Natural killer cell treated with Interleukin-12 subunit alpha and Interleukin-12 subunit beta and Interleukin-15 and Interleukin-18, amount 100 ng/mL, for 72 hours (primary cell): ENCODE measurements at regions not wholly inside any gene's neighbourhood (a gene's known extent, or its start where the extent isn't known, plus 50 kb on each side); places are given as distances from the start of the nearest gene placed in this dataset.
A peak's percentile ranks its signal among the peaks of the same experiment; 100 is the strongest.

ENCODE experiments used
- ATAC-seq, 2 donors: fragments of 150-1000 bp; cut with Tn5 transposase in 1 of 2; sonication (Bioruptor Pico), chemical (Tn5 transposase) in 1 of 2; 2 replicates each; pipeline ENCODE4 v1.10.0; 2021
- DNase-seq: peaks from one replicate; pipeline ENCODE4 v3.0.0; 2022; ENCODE audit warnings: low spot score
- H3K27ac Mint-ChIP-seq, 2 donors: 1 replicate in 1 of 2; 2 replicates in 1 of 2; pipeline ENCODE4 v1.8.0; 2022; ENCODE audit warnings: mixed read lengths in 2 of 2, mild to moderate bottlenecking in 1 of 2, moderate library complexity in 1 of 2
- H3K27me3 Mint-ChIP-seq, 2 donors: 1 replicate in 1 of 2; 2 replicates in 1 of 2; pipeline ENCODE4 v1.8.0; 2022; ENCODE audit warnings: mixed read lengths in 2 of 2
- H3K36me3 Mint-ChIP-seq: one replicate; pipeline ENCODE4 v1.8.0; 2022; ENCODE audit warnings: mixed read lengths
- H3K4me1 Mint-ChIP-seq, 2 donors: 1 replicate in 1 of 2; 2 replicates in 1 of 2; pipeline ENCODE4 v1.8.0; 2022; ENCODE audit warnings: low read depth in 2 of 2, mixed read lengths in 2 of 2, mild to moderate bottlenecking in 1 of 2
- H3K4me3 Mint-ChIP-seq: one replicate; pipeline ENCODE4 v1.8.0; 2022; ENCODE audit warnings: mixed read lengths
- H3K9me3 Mint-ChIP-seq: 2 replicates; pipeline ENCODE4 v1.8.0; 2022; ENCODE audit warnings: mixed read lengths

GRCh38 chr1:29569971-29570634 is 333.8 kb downstream of the PTPRU start:
- ATAC-seq: no peak
- H3K4me3 Mint-ChIP-seq: no peak overlapping the region
- no peaks in the 10 kb centered on the region for H3K4me1 Mint-ChIP-seq
- no peak for DNase-seq
- H3K27me3 Mint-ChIP-seq: peaks cover 8 to 11% of the 10 kb centered on the region in 2 donors
- H3K27ac Mint-ChIP-seq: no peak overlapping the region
- peaks cover 4% of the 10 kb centered on the region for H3K9me3 Mint-ChIP-seq
- peaks cover 6% of the 10 kb centered on the region for H3K36me3 Mint-ChIP-seq

GRCh38 chr1:29567257-29567656 is 330.9 kb downstream of the PTPRU start:
- DNase-seq (no peak), ATAC-seq (no peak)
- H3K27ac Mint-ChIP-seq: no peak overlapping the region
- H3K4me1 Mint-ChIP-seq: no peaks in the 10 kb centered on the region
- peaks cover 17% of the 10 kb centered on the region for H3K36me3 Mint-ChIP-seq
- H3K27me3 Mint-ChIP-seq: peaks cover 4 to 14% of the 10 kb centered on the region in 2 donors
- H3K4me3 Mint-ChIP-seq: no peak overlapping the region
- peaks cover 11% of the 10 kb centered on the region for H3K9me3 Mint-ChIP-seq

GRCh38 chr1:29565490-29565889 is 329.2 kb downstream of the PTPRU start:
- no peaks in the 10 kb centered on the region for H3K4me1 Mint-ChIP-seq
- peaks cover 4 to 15% of the 10 kb centered on the region in 2 donors for H3K27me3 Mint-ChIP-seq
- DNase-seq (no peak), ATAC-seq (no peak)
- no peak overlapping the region for H3K27ac Mint-ChIP-seq
- H3K9me3 Mint-ChIP-seq: peaks cover 11% of the 10 kb centered on the region
- H3K4me3 Mint-ChIP-seq: no peak overlapping the region
- peaks cover 17% of the 10 kb centered on the region for H3K36me3 Mint-ChIP-seq

GRCh38 chr1:29563571-29563970 is 327.2 kb downstream of the PTPRU start:
- Mint-ChIP-seq H3K4me1 (no peaks in the 10 kb centered on the region), H3K36me3 (peaks cover 17% of the 10 kb centered on the region), H3K27me3 (peaks cover 4 to 15% of the 10 kb centered on the region in 2 donors), H3K9me3 (peaks cover 11% of the 10 kb centered on the region), H3K4me3 (no peak overlapping the region), H3K27ac (no peak overlapping the region)
- DNase-seq: no peak
- no peak for ATAC-seq

- peaks cover 4 to 15% of the 10 kb centered on the region in 2 donors for H3K27me3 Mint-ChIP-seq
- no peak overlapping the region for H3K4me3 Mint-ChIP-seq
- no peaks in the 10 kb centered on the region for H3K4me1 Mint-ChIP-seq
- ATAC-seq (no peak), DNase-seq (no peak)
- H3K36me3 Mint-ChIP-seq: peaks cover 17% of the 10 kb centered on the region
- no peak overlapping the region for H3K27ac Mint-ChIP-seq
- peaks cover 11% of the 10 kb centered on the region for H3K9me3 Mint-ChIP-seq
These were observed 326.8 kb downstream of the PTPRU start for GRCh38 chr1:29563092-29563491.

GRCh38 chr1:29559056-29559455 is 322.7 kb downstream of the PTPRU start:
- H3K9me3 Mint-ChIP-seq: peaks cover 7% of the 10 kb centered on the region
- DNase-seq (no peak), ATAC-seq (no peak)
- H3K27ac Mint-ChIP-seq: no peak overlapping the region
- H3K36me3 Mint-ChIP-seq: peaks cover 11% of the 10 kb centered on the region
- H3K27me3 Mint-ChIP-seq: peaks cover 4 to 7% of the 10 kb centered on the region in 2 donors
- peaks cover 0 to 4% of the 10 kb centered on the region in 2 donors for H3K4me1 Mint-ChIP-seq
- no peak overlapping the region for H3K4me3 Mint-ChIP-seq

GRCh38 chr1:29557701-29558600 is 321.6 kb downstream of the PTPRU start:
- Mint-ChIP-seq H3K27me3 (peaks cover 4 to 7% of the 10 kb centered on the region in 2 donors), H3K36me3 (peaks cover 7% of the 10 kb centered on the region), H3K9me3 (peaks cover 4% of the 10 kb centered on the region), H3K4me1 (peaks cover 0 to 4% of the 10 kb centered on the region in 2 donors), H3K27ac (no peak overlapping the region), H3K4me3 (no peak overlapping the region)
- ATAC-seq: no peak
- no peak for DNase-seq

GRCh38 chr1:29557066-29557465 is 320.7 kb downstream of the PTPRU start:
- Mint-ChIP-seq H3K4me1 (peaks cover 0 to 4% of the 10 kb centered on the region in 2 donors), H3K27me3 (peaks cover 0 to 4% of the 10 kb centered on the region in 2 donors), H3K9me3 (no peaks in the 10 kb centered on the region), H3K4me3 (no peak overlapping the region), H3K36me3 (no peaks in the 10 kb centered on the region), H3K27ac (no peak overlapping the region)
- DNase-seq: no peak
- no peak for ATAC-seq

- ATAC-seq (peak in 1 of 2 donors; percentile 52), DNase-seq (no peak)
- H3K27me3 Mint-ChIP-seq: peaks cover 0 to 4% of the 10 kb centered on the region in 2 donors
- H3K4me1 Mint-ChIP-seq: peaks cover 0 to 4% of the 10 kb centered on the region in 2 donors
- H3K27ac Mint-ChIP-seq: no peak overlapping the region
- no peaks in the 10 kb centered on the region for H3K9me3 Mint-ChIP-seq
- no peaks in the 10 kb centered on the region for H3K36me3 Mint-ChIP-seq
- no peak overlapping the region for H3K4me3 Mint-ChIP-seq
These were observed 320.3 kb downstream of the PTPRU start for GRCh38 chr1:29556657-29557056.

GRCh38 chr1:29555043-29555620 is 318.8 kb downstream of the PTPRU start:
- H3K27ac Mint-ChIP-seq: no peak overlapping the region
- no peaks in the 10 kb centered on the region for H3K36me3 Mint-ChIP-seq
- DNase-seq: no peak
- no peaks in the 10 kb centered on the region for H3K9me3 Mint-ChIP-seq
- peaks cover 0 to 4% of the 10 kb centered on the region in 2 donors for H3K27me3 Mint-ChIP-seq
- H3K4me3 Mint-ChIP-seq: no peak overlapping the region
- no peak for ATAC-seq
- peaks cover 0 to 4% of the 10 kb centered on the region in 2 donors for H3K4me1 Mint-ChIP-seq

GRCh38 chr1:29554208-29554778 is 318.0 kb downstream of the PTPRU start:
- H3K36me3 Mint-ChIP-seq: no peaks in the 10 kb centered on the region
- H3K9me3 Mint-ChIP-seq: no peaks in the 10 kb centered on the region
- no peak for ATAC-seq

GRCh38 chr1:29551123-29551936 is 315.0 kb downstream of the PTPRU start:
- H3K27ac Mint-ChIP-seq: no peak overlapping the region

More at GRCh38 chr1:29554208-29554778, 318.0 kb downstream of the PTPRU start:
- peaks cover 0 to 4% of the 10 kb centered on the region in 2 donors for H3K27me3 Mint-ChIP-seq
- peaks cover 0 to 4% of the 10 kb centered on the region in 2 donors for H3K4me1 Mint-ChIP-seq
- no peak overlapping the region for H3K27ac Mint-ChIP-seq
- no peak for DNase-seq
- no peak overlapping the region for H3K4me3 Mint-ChIP-seq

More at GRCh38 chr1:29551123-29551936, 315.0 kb downstream of the PTPRU start:
- DNase-seq (no peak), ATAC-seq (no peak)
- Mint-ChIP-seq H3K4me3 (no peak overlapping the region), H3K27me3 (peaks cover 0 to 4% of the 10 kb centered on the region in 2 donors), H3K9me3 (no peaks in the 10 kb centered on the region), H3K36me3 (no peaks in the 10 kb centered on the region), H3K4me1 (peaks cover 0 to 4% of the 10 kb centered on the region in 2 donors)
